Spinal cord (tissue), 9 donors: ENCODE measurements at regions not wholly inside any gene's neighbourhood (a gene's known extent, or its start where the extent isn't known, plus 50 kb on each side); places are given as distances from the start of the nearest gene placed in this dataset.
A peak's percentile ranks its signal among the peaks of the same experiment; 100 is the strongest.
"Not testable (repeated sequence)": the region's sequence is repeated elsewhere in the genome, so short reads cannot be mapped to it uniquely, and the experiment has no call there.

Experiments used
- DNase-seq, 6 donors: peaks; one replicate each; pipeline versions ENCODE4 v3.0.0 to v3.0.0-alpha.2; 2013 to 2015; ENCODE audit warnings: low spot score in 6 of 6, low read depth in 4 of 6
- H3K27ac ChIP-seq: one replicate; pipeline ENCODE4 v1.5.1; 2013; ENCODE audit warnings: low read depth, low read length, control low read depth
- H3K27me3 ChIP-seq: one replicate; pipeline ENCODE4 v1.6.1; 2013; ENCODE audit warnings: low read length; ENCODE audit not compliant: control insufficient read depth, insufficient read depth
- H3K36me3 ChIP-seq: one replicate; pipeline ENCODE4 v1.6.1; 2013; ENCODE audit warnings: low read length; ENCODE audit not compliant: control insufficient read depth, insufficient read depth
- H3K4me1 ChIP-seq: one replicate; pipeline ENCODE4 v1.6.1; 2013; ENCODE audit warnings: low read length; ENCODE audit not compliant: control insufficient read depth, insufficient read depth
- H3K4me3 ChIP-seq: one replicate; pipeline ENCODE4 v1.5.1; 2013; ENCODE audit warnings: low read depth, low read length, control low read depth
- H3K9me3 ChIP-seq: one replicate; pipeline ENCODE4 v1.6.1; 2013; ENCODE audit warnings: low read length; ENCODE audit not compliant: control insufficient read depth, insufficient read depth
- WGBS: methylation state at CpG from one replicate; pipeline ENCODE4 v1.1.5; 2013; ENCODE audit warnings: missing lambda C conversion rate; ENCODE audit not compliant: insufficient coverage; 5-methylcytosine and 5-hydroxymethylcytosine counted together
- donor health status: healthy.

GRCh38 chr3:95567346-95567745, 1247.0 kb upstream of the EPHA6 start:
- Histone ChIP-seq H3K9me3 (peaks cover 2% of the 10 kb centered on the region), H3K27me3 (no peaks in the 10 kb centered on the region), H3K27ac (no peak overlapping the region), H3K36me3 (no peaks in the 10 kb centered on the region), H3K4me3 (no peak overlapping the region), H3K4me1 (no peaks in the 10 kb centered on the region)
- DNase-seq = no peak
- 82% methylated on average over 3 of the region's 3 CpGs for WGBS

- no peak overlapping the region for H3K4me3 ChIP-seq
Measured at GRCh38 chr3:95586754-95587153, 1227.6 kb upstream of the EPHA6 start.

GRCh38 chr3:95587641-95588040, 1226.8 kb upstream of the EPHA6 start:
- H3K27me3 ChIP-seq, H3K27ac ChIP-seq, DNase-seq, H3K9me3 ChIP-seq, H3K4me1 ChIP-seq, H3K4me3 ChIP-seq, H3K36me3 ChIP-seq: not testable (repeated sequence)
- WGBS = 83% methylated on average over 7 of the region's 8 CpGs

More at GRCh38 chr3:95586754-95587153, 1227.6 kb upstream of the EPHA6 start:
- Histone ChIP-seq H3K36me3 (no peaks in the 10 kb centered on the region), H3K27ac (no peak overlapping the region), H3K9me3 (no peaks in the 10 kb centered on the region), H3K27me3 (no peaks in the 10 kb centered on the region), H3K4me1 (no peaks in the 10 kb centered on the region)
- WGBS = 91% methylated on average over 2 of the region's 2 CpGs
- DNase-seq = no peak

GRCh38 chr3:95588473-95588872, 1225.9 kb upstream of the EPHA6 start:
- Histone ChIP-seq H3K27ac (no peak overlapping the region), H3K9me3 (no peaks in the 10 kb centered on the region), H3K4me1 (no peaks in the 10 kb centered on the region), H3K27me3 (no peaks in the 10 kb centered on the region), H3K4me3 (no peak overlapping the region), H3K36me3 (no peaks in the 10 kb centered on the region)
- no peak for DNase-seq
- WGBS = 94% methylated on average over 13 of the region's 13 CpGs

GRCh38 chr3:95595416-95596075, 1218.8 kb upstream of the EPHA6 start:
- Histone ChIP-seq H3K36me3 (no peaks in the 10 kb centered on the region), H3K4me3 (no peak overlapping the region), H3K9me3 (no peaks in the 10 kb centered on the region), H3K27me3 (no peaks in the 10 kb centered on the region), H3K4me1 (no peaks in the 10 kb centered on the region), H3K27ac (no peak overlapping the region)
- DNase-seq = no peak
- 85% methylated on average over 23 of the region's 26 CpGs for WGBS

- no CpG with 5 or more reads among the region's 1 CpG for WGBS
- Histone ChIP-seq H3K4me1 (no peaks in the 10 kb centered on the region), H3K4me3 (no peak overlapping the region), H3K27me3 (no peaks in the 10 kb centered on the region), H3K27ac (no peak overlapping the region), H3K9me3 (peaks cover 2% of the 10 kb centered on the region), H3K36me3 (no peaks in the 10 kb centered on the region)
- DNase-seq = no peak
Measured at GRCh38 chr3:95607926-95608325, 1206.5 kb upstream of the EPHA6 start.

- H3K36me3 ChIP-seq = no peaks in the 10 kb centered on the region
- DNase-seq = peak in 1 of 6 donors; percentile 25
- H3K27ac ChIP-seq = no peak overlapping the region
- peaks cover 2% of the 10 kb centered on the region for H3K9me3 ChIP-seq
- H3K27me3 ChIP-seq = no peaks in the 10 kb centered on the region
- no peaks in the 10 kb centered on the region for H3K4me1 ChIP-seq
- H3K4me3 ChIP-seq = no peak overlapping the region
Measured at GRCh38 chr3:95609411-95609810, 1205.0 kb upstream of the EPHA6 start.

- H3K36me3 ChIP-seq = no peaks in the 10 kb centered on the region
- H3K27ac ChIP-seq = no peak overlapping the region
- H3K9me3 ChIP-seq = no peaks in the 10 kb centered on the region
- no peaks in the 10 kb centered on the region for H3K4me1 ChIP-seq
- DNase-seq = no peak
- no peak overlapping the region for H3K4me3 ChIP-seq
- no peaks in the 10 kb centered on the region for H3K27me3 ChIP-seq
Measured at GRCh38 chr3:95612611-95613010, 1201.8 kb upstream of the EPHA6 start.

GRCh38 chr3:95613993-95614392, 1200.4 kb upstream of the EPHA6 start:
- no peaks in the 10 kb centered on the region for H3K36me3 ChIP-seq
- DNase-seq = no peak
- no CpG with 5 or more reads among the region's 1 CpG for WGBS
- no peaks in the 10 kb centered on the region for H3K9me3 ChIP-seq
- H3K4me1 ChIP-seq = no peaks in the 10 kb centered on the region
- no peak overlapping the region for H3K4me3 ChIP-seq
- H3K27me3 ChIP-seq = no peaks in the 10 kb centered on the region
- no peak overlapping the region for H3K27ac ChIP-seq

GRCh38 chr3:95615592-95616310, 1198.6 kb upstream of the EPHA6 start:
- Histone ChIP-seq H3K36me3 (no peaks in the 10 kb centered on the region), H3K27me3 (no peaks in the 10 kb centered on the region), H3K4me1 (no peaks in the 10 kb centered on the region), H3K27ac (no peak overlapping the region), H3K4me3 (no peak overlapping the region), H3K9me3 (no peaks in the 10 kb centered on the region)
- WGBS = 92% methylated on average over 3 of the region's 4 CpGs
- DNase-seq = peak in 1 of 6 donors; percentile 19
